HG02610 (cell line): ENCODE measurements at regions not wholly inside any gene's neighbourhood (a gene's known extent, or its start where the extent isn't known, plus 50 kb on each side); places are given as distances from the start of the nearest gene placed in this dataset.

ENCODE experiments used
- ATAC-seq: cut with Tn5 transposase; IDR thresholded peaks from one replicate; pipeline ENCODE4 v1.9.1; 2021; ENCODE audit warnings: mild to moderate bottlenecking, moderate library complexity; ENCODE audit not compliant: unreplicated experiment

GRCh38 chr18:64474773-64475172, 325.9 kb upstream of the LINC00305 start:
- no peak for ATAC-seq

- no peak for ATAC-seq
Measured at GRCh38 chr18:64474255-64474654, 325.4 kb upstream of the LINC00305 start.

DNA sequence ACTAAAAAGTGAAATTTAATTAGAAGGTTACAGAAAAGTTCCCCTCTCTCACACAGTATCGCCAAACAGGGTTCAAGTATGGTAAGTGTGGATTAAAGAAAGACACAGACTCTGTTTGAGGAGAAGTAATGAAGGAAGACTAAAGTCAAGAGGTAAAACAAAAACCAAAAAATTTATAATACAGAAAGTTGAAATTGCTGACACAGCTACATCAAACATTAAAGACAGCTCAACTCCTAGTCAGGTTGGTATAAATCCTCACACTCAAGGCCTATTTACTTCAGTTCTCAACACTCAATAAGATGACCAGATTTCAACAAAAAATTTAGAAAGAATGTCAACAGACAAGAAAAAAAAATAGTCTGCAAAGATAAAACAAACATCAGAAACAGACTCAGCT, 300.5 kb upstream of the LINC00305 start:
- no peak for ATAC-seq

GRCh38 chr18:64444819-64445218, 295.9 kb upstream of the LINC00305 start:
- no peak for ATAC-seq

- ATAC-seq: no peak
Measured at GRCh38 chr18:64438178-64438577, 289.3 kb upstream of the LINC00305 start.

DNA sequence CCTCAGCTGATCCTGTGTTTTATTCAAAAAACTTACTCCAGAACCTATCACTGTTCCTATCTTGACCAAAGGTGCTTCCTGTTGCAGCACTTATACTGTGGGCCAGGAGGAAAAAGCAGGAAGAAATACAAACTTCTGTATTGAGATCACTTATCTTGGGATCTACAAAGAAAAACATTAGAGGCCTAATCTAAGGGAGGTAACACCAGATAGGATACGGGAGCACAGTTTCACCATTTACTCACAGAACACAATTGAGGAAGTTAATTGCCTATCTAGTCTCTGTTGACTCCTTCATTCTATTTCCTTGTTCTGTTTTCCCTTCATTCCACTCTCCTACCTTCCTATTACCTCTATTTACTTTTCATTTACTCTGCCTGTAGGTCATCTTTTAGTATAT, 287.2 kb upstream of the LINC00305 start:
- ATAC-seq: no peak

DNA sequence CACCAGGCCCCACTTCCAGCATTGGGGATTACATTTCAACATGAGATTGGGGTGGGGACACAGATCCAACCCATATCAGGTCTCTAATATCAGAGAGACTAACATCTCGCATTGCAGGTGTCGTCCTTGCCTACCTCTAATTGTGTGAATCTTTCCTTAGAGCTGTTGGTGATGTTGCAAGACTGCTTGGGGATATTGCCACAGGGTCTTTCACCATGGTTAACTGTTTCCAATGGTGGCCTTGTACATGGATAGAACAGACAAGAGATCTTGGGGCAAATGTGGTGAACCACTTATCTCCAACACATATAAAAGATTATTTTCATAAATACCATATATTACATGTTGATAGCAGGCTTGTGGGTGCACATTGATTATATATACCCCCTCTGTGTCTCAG, 270.3 kb upstream of the LINC00305 start:
- ATAC-seq: no peak

- ATAC-seq: no peak
Measured at GRCh38 chr18:64416990-64417389, 268.1 kb upstream of the LINC00305 start.

GRCh38 chr18:64415218-64415617, 266.3 kb upstream of the LINC00305 start:
- ATAC-seq: no peak

- no peak for ATAC-seq
Measured at GRCh38 chr18:64410685-64411084, 261.8 kb upstream of the LINC00305 start.

DNA sequence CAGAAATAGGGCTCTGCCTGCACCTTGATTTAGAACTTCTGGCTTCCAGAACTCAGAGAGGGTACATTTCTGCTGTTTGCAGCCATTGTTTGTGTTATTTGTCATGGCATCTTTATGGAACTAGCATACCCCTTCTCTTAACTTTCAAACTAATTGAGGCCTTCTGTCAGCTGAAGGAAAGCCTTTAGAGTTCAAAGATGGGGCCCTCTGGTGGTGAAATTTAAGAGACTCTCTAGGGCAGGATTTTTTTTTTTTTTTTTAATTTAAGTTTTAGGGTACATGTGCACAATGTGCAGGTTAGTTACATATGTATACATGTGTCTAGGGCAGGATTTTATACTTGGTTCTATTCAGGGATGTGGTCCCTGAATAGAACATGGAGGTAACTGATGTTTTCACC, 260.6 kb upstream of the LINC00305 start:
- ATAC-seq: no peak

DNA sequence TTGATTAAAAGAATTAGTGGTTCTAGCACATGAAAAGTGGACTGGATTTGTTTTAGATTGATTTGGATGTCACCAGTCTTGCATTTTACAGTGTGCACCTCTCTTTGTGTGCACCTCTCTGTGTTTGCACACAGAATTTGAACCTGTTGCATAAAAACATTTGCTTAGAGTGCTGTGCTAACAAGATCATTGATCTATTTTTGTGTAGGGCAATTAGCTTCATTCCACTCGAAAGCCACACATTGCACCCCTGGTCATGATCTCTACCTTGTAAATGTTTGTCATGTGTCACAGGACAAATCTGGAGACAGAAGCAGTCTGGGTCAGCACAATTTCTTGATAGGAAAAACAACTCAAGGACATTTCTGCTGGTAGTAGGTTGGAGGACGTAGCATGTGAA, 258.7 kb upstream of the LINC00305 start:
- no peak for ATAC-seq

DNA sequence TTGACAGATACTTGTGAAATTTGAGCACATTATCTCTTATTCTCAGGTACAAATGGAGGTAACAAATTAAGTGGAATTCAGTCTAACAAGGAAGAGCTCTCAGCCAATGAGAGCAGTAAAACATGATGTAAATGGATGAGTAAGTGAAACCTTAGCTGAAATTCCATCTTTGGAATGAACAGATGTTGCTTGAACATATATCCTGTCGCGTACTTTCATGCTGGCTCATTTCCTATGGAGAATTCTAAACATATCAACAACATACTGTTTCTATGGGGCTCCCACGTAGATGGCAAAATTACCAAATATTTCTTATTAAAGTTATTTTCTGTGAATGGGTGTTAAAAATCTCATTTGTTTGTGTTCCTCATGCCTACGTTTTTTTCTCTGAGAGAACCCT, 256.3 kb upstream of the LINC00305 start:
- no peak for ATAC-seq

DNA sequence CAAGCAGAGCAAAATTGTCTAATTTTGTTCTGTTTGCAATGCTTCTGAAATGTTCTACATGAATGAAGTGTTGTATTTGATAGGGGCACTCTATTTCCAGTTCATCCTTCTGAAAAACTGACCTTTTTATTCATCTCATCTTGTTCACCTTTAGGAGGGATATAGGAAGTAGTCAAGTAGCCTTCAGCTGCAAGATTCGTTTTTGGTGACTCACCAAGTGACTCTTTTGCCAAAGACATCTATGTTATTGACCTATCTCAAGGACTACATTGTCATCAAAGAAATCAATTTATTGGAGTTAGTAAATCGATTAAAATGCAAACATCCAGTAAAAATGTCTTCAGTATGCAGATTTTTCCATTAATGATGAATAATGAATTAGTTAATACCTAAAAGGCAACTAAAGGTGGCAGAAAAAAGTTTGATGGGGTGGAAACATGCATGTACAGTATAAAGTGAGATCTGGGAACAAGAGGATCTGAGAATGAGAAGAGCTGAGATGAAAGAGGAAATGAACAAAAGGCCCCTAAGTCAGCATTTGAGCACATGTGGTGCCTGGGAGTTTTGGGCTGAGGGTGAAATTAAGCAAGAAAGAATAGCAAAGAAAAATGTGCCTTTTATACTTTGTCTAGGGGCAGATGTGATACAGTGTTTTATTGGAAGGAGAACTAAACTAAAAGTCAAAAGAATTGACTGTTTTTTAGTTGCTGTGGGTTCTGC, 255.1 kb upstream of the LINC00305 start:
- ATAC-seq: no peak

GRCh38 chr18:64402636-64403035, 253.7 kb upstream of the LINC00305 start:
- no peak for ATAC-seq

DNA sequence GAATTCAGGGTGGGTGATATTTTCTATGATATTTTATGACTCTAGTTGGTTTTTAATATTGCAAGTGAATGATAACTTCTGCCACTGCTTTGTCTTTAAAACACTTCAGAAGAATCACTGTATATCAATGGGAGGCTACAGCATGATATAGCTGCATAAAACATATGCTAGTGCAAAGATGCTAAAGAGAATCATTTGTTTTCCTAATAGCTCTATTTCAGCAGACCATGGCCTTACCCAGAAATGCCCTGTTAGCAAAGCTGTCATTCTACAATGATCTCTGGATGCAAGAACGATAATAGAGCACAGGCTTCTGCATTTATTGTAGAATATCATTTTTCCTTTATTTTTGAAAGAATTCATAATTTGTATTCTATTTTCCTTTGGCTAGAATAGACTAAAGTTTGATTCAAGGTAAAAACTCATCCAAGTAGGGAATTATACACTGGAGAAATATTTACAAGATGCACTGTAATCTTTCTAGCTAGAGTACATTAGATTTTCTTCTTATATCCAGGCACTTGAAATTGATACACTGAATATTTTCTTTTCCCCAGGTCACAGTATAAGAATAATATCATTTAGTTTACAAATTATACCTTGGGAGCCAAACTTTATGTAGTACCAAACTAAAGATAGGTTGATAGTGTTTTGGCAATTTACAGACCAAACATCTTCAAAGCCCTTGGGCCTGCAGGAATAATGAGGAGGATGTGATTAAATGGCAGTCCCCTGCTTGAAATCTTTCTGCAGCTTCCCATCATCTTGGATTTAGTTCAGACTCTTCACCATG, 252.6 kb upstream of the LINC00305 start:
- ATAC-seq: no peak

DNA sequence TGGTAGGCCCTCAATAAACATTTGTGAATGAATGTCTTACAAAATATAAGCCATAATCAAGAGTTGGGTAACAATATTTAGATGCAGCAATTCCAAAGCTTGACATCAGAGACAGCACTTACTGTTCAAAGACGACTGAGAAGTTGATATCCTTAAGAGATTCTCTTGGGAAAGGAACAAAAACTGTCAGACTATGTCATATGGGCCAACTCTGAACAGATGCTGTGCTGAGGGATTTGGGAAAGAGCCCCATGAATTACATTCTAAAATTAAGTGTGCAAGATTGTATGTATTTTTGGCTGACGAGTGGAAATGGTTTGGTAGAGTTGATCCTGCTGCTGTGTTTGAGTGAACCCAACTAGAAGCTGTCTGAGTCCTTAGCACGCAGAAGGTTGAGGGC, 250.7 kb upstream of the LINC00305 start:
- ATAC-seq: no peak

DNA sequence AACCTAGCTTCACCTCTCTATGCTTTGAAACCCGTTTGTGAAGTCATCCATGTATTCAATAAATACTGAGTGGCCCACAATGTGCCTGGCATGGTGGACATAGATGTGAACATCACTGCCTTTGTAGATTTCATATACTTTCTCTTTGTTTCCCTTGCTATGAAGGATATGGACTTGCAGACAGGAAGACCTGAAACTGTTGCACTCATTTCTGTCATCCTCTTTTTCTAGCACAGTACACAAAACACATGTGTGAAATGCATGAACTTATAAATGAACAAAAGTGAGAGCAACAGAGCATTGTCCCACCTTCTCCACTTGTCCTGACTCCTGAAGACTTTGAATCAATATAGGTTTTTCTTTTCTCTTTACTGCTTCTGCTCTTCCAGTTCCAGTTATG, 249.4 kb upstream of the LINC00305 start:
- peak; percentile 59 for ATAC-seq

DNA sequence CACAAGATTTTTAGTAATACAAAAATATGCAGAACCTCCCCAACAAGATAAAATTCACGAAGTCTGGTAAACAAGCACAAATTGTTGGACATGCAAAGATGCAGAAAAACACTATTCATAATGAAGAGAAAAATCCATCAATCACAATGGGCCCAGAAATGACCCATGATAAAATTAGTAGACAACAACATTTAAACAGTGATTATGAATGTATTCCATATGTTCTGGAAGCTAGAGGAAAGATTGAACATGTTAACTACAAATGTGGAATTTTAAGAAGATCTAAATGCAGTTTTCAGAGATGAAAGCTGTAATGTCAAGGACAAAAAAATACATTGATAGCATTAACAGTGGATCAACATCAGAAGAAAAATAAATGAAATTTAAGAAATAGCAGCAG, 243.3 kb upstream of the LINC00305 start:
- no peak for ATAC-seq

DNA sequence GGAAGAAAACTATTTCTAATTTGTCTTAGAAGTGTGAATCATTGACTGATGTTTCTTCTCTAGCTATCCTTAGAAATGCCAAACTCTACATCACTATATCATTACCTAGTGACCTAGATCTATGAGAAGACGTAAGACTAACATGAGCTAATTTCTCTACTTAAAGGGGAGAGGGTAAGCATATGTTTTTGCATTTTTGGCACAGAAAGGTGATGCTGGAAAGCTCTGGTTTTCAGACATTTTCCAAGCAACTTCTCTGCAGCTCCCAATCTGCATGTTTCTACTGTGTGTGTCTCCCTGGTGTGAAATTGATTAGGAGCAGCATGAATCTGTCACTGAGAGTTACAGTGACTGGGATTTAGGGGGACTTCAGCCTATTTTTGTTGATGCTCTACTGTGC, 235.2 kb upstream of the LINC00305 start:
- no peak for ATAC-seq

GRCh38 chr18:64380117-64380516, 231.2 kb upstream of the LINC00305 start:
- peak; percentile 96 for ATAC-seq

DNA sequence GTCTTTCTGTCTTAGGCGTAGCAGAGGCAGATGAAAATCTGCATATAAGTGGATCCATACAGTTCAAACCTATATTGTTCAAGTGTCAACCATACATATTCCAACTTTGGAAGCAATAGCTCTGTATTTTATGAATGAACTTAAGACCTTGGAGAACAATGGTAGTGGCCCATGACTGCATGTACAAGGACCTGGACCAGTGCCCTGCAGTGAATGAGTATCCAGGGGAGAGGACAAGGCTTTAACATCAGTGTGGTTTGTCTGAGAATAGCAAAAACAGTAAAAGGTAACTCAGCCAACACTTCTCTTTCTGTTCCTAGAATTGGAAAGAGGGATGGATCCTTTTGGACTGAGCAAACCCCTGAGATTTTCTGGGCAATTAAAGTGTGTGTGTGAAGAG, 230.8 kb upstream of the LINC00305 start:
- ATAC-seq: peak; percentile 16
